ENCODE measurements at regions not wholly inside any gene's neighbourhood (a gene's known extent, or its start where the extent isn't known, plus 50 kb on each side); places are given as distances from the start of the nearest gene placed in this dataset.
"Not testable (repeated sequence)": the region's sequence is repeated elsewhere in the genome, so short reads cannot be mapped to it uniquely, and the experiment has no call there.

DNA sequence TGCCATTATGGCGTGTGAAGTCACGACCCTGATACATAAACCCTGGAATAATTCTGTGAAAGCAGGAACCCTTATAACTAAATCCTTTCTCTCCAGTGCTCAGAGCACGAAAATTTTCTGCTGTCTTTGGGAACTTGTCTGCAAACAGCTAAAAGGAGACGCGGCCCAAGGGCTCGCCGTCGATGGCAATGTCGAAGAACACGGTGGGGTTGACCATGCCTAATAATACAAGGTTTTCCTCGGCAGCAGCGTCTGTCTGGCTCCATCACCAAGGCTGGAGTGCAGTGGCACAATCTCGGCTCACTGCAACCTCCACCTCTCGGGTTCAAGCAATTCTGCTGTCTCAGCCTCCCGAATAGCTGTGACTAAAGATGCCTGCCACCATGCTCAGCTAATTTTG lies 132.4 kb upstream of the KIF5B start:
- POLR2A ChIA-PET; BruUV-seq (replicated peaks); FAIRE-seq: not testable (repeated sequence)

DNA sequence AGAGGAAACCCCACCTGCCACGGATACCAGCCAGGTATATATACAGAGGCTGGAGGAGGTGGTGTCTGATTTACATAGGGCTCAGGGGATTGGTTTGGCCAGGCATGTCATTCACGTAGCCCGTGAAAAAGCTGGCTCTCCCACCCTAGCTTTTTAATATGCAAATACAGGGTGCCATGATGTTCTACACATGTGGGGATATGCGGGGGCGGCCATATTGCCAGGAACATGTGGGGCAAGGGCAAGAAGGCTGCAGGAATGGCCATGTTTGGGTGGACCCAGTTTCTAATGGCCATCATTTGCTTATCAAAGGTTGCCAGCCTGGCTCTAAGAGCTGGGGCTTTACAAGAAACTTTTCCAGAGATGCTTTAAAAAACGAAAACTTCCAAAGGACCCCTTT lies 131.5 kb upstream of the KIF5B start:
- Histone ChIP-seq H3K4me3 (replicated peaks in 1 of 3; ENCODE audit: insufficient read depth in 1 of 3, low read depth in 2 of 3, low read length in 3 of 3) (no peak overlapping the region), H3K36me3 (replicated peaks in 1 of 2; ENCODE audit: control insufficient read depth in 1 of 2, insufficient read depth in 2 of 2, low read length in 2 of 2) (no peaks in the 10 kb centered on the region), H3K9me3 (ENCODE audit: low read length) (no peaks in the 10 kb centered on the region), H4K20me1 (ENCODE audit: insufficient read depth, low read length) (no peaks in the 10 kb centered on the region), H2AFZ (ENCODE audit: low read length) (no peak overlapping the region), H3K79me2 (ENCODE audit: insufficient read depth, low read length) (no peaks in the 10 kb centered on the region), H3K27ac (ENCODE audit: extremely low read length, insufficient read depth, low read length) (no peak overlapping the region), H3K9ac (ENCODE audit: insufficient read depth, low read depth, low read length) (no peak overlapping the region), H3K27me3 (ENCODE audit: control insufficient read depth in 1 of 2, insufficient read depth in 2 of 2, low read length in 2 of 2) (no peaks in the 10 kb centered on the region), H3K4me2 (ENCODE audit: low read depth, low read length) (no peak overlapping the region), H3K4me1 (ENCODE audit: insufficient read depth, low read length) (peaks cover 28% of the 10 kb centered on the region)
- in situ Hi-C loops (cut with HindIII; ENCODE audit: extremely low pct_ligation_motif_present, low pct_unique_long_range_greater_than_20kb) = no loop called here
- 83% methylated on average over 6 of the region's 6 CpGs for WGBS (ENCODE audit: low lambda C conversion rate)
- BruUV-seq (replicated peaks) = no TSS peak
- intact Hi-C loops (cut with micrococcal nuclease; ENCODE audit: unreplicated experiment) = no loop called here
- CTCF ChIA-PET (ENCODE audit: low intra/inter-chr PET ratio, low total read pairs) = no interaction called here
- ATAC-seq (no peak), DNase-seq (ENCODE audit: low spot score) (no peak), FAIRE-seq (no peak)
- POLR2A ChIA-PET = no interaction called here
- TF ChIP-seq SRSF4 (IDR thresholded peaks at IDR 0.05; ENCODE audit: low read depth, low read length, poor library complexity, severe bottlenecking) = no peak
- TF ChIP-seq ZNF780A (CRISPR knock-in tag; IDR thresholded peaks at IDR 0.05) = no peak
- no peak for TF ChIP-seq ZNF10 (CRISPR knock-in tag; IDR thresholded peaks at IDR 0.05; ENCODE audit: borderline replicate concordance, low read depth)
- TF ChIP-seq ZNF678 (CRISPR knock-in tag; IDR thresholded peaks at IDR 0.05) = no peak
- no peak for TF ChIP-seq SRSF1 (optimal IDR thresholded peaks at IDR 0.05; ENCODE audit: low read depth, low read length)
- TF ChIP-seq, protein P1, sequence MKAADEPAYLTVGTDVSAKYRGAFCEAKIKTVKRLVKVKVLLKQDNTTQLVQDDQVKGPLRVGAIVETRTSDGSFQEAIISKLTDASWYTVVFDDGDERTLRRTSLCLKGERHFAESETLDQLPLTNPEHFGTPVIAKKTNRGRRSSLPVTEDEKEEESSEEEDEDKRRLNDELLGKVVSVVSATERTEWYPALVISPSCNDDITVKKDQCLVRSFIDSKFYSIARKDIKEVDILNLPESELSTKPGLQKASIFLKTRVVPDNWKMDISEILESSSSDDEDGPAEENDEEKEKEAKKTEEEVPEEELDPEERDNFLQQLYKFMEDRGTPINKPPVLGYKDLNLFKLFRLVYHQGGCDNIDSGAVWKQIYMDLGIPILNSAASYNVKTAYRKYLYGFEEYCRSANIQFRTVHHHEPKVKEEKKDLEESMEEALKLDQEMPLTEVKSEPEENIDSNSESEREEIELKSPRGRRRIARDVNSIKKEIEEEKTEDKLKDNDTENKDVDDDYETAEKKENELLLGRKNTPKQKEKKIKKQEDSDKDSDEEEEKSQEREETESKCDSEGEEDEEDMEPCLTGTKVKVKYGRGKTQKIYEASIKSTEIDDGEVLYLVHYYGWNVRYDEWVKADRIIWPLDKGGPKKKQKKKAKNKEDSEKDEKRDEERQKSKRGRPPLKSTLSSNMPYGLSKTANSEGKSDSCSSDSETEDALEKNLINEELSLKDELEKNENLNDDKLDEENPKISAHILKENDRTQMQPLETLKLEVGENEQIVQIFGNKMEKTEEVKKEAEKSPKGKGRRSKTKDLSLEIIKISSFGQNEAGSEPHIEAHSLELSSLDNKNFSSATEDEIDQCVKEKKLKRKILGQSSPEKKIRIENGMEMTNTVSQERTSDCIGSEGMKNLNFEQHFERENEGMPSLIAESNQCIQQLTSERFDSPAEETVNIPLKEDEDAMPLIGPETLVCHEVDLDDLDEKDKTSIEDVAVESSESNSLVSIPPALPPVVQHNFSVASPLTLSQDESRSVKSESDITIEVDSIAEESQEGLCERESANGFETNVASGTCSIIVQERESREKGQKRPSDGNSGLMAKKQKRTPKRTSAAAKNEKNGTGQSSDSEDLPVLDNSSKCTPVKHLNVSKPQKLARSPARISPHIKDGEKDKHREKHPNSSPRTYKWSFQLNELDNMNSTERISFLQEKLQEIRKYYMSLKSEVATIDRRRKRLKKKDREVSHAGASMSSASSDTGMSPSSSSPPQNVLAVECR (CRISPR knock-in tag; IDR thresholded peaks at IDR 0.05; ENCODE audit: borderline replicate concordance) = no peak
- no peak for TF ChIP-seq ZNF446 (CRISPR knock-in tag; IDR thresholded peaks at IDR 0.05)
- TF ChIP-seq ZNF7 (CRISPR knock-in tag; IDR thresholded peaks at IDR 0.05) = no peak
- TF ChIP-seq SETDB1 (CRISPR knock-in tag; IDR thresholded peaks at IDR 0.05; ENCODE audit: borderline replicate concordance) = no peak
- TF ChIP-seq ZNF30 (CRISPR knock-in tag; IDR thresholded peaks at IDR 0.05) = no peak
- no peak for TF ChIP-seq ZNF576 (CRISPR knock-in tag; IDR thresholded peaks at IDR 0.05)
- TF ChIP-seq ZNF383 (CRISPR knock-in tag; IDR thresholded peaks at IDR 0.05; ENCODE audit: borderline replicate concordance) = no peak
- no peak for TF ChIP-seq SP4 (CRISPR knock-in tag; IDR thresholded peaks at IDR 0.05)
- no peak for TF ChIP-seq RBM22 (optimal IDR thresholded peaks at IDR 0.05; ENCODE audit: low read length)
- TF ChIP-seq RAD21 (CRISPR knock-in tag; IDR thresholded peaks at IDR 0.05) = no peak
- TF ChIP-seq NBN (conservative IDR thresholded peaks at IDR 0.05) = no peak
- TF ChIP-seq MZF1 (CRISPR knock-in tag; IDR thresholded peaks at IDR 0.05; ENCODE audit: borderline replicate concordance) = no peak

More for the DNA sequence above, 132.4 kb upstream of the KIF5B start:
- H3K79me2 ChIP-seq (ENCODE audit: insufficient read depth, low read length); in situ Hi-C loops (cut with HindIII; ENCODE audit: extremely low pct_ligation_motif_present, low pct_unique_long_range_greater_than_20kb); H3K9ac ChIP-seq (ENCODE audit: insufficient read depth, low read depth, low read length); H3K4me2 ChIP-seq (ENCODE audit: low read depth, low read length); DNase-seq (ENCODE audit: low spot score); CTCF ChIA-PET (ENCODE audit: low intra/inter-chr PET ratio, low total read pairs); H3K9me3 ChIP-seq (ENCODE audit: low read length); H3K27me3 ChIP-seq (ENCODE audit: control insufficient read depth in 1 of 2, insufficient read depth in 2 of 2, low read length in 2 of 2); H3K36me3 ChIP-seq (replicated peaks in 1 of 2; ENCODE audit: control insufficient read depth in 1 of 2, insufficient read depth in 2 of 2, low read length in 2 of 2); intact Hi-C loops (cut with micrococcal nuclease; ENCODE audit: unreplicated experiment); H2AFZ ChIP-seq (ENCODE audit: low read length); H3K27ac ChIP-seq (ENCODE audit: extremely low read length, insufficient read depth, low read length); H3K4me3 ChIP-seq (replicated peaks in 1 of 3; ENCODE audit: insufficient read depth in 1 of 3, low read depth in 2 of 3, low read length in 3 of 3); ATAC-seq; H4K20me1 ChIP-seq (ENCODE audit: insufficient read depth, low read length): not testable (repeated sequence)
- H3K4me1 ChIP-seq (ENCODE audit: insufficient read depth, low read length) = peaks cover 28% of the 10 kb centered on the region
- WGBS (ENCODE audit: low lambda C conversion rate) = 94% methylated on average over 15 of the region's 15 CpGs
